Endothelial cell of umbilical vein (primary cell): ENCODE measurements at regions not wholly inside any gene's neighbourhood (a gene's known extent, or its start where the extent isn't known, plus 50 kb on each side); places are given as distances from the start of the nearest gene placed in this dataset.

Source experiments
- BruUV-seq: library from RNA; stranded (reverse); fragments of 400-500 nt; replicated peaks from 2 replicates; lab custom pipeline; 2021; lab: Mats Ljungman, UMichigan
- CTCF ChIA-PET: fragments of 300-600, 350-600 bp; sonication (Branson Sonifier 250); formaldehyde crosslinking; loops from one replicate; lab custom pipeline; 2021; ENCODE audit warnings: antibody characterized with exemption, inconsistent platforms; lab: Charles Lee
- POLR2A ChIA-PET: fragments of 300-600, 350-600 bp; sonication (Branson Sonifier 250); formaldehyde crosslinking; loops from one replicate; lab custom pipeline; 2021; ENCODE audit warnings: antibody characterized with exemption, inconsistent platforms; lab: Charles Lee
- DNase-seq: peaks from one replicate; pipeline ENCODE4 v3.0.0-alpha.2; 2011; ENCODE audit warnings: low read depth, low spot score
- FAIRE-seq: peaks from 2 replicates; lab custom pipeline; 2011; peaks lifted over from hg19 to GRCh38; lab: Jason Lieb, UNC
- H2AFZ ChIP-seq: 2 replicates; pipeline ENCODE4 v1.6.0; 2012; ENCODE audit warnings: low read depth, low read length, control low read depth, inconsistent platforms
- H3K27ac ChIP-seq: 2 replicates; pipeline ENCODE4 v1.5.1; 2011; ENCODE audit warnings: low read depth, mild to moderate bottlenecking, control low read depth, low read length, moderate library complexity; ENCODE audit not compliant: insufficient read depth
- H3K27me3 ChIP-seq, 2 experiments: 2 replicates each; pipeline versions ENCODE4 v1.6.0 to v1.6.1; 2011; ENCODE audit warnings: low read length in 2 of 2, mixed read lengths in 1 of 2; ENCODE audit not compliant: control insufficient read depth in 2 of 2, insufficient read depth in 2 of 2
- H3K36me3 ChIP-seq, 2 experiments: 2 replicates in 1 of 2; 3 replicates in 1 of 2; pipeline ENCODE4 v1.5.1; 2011; ENCODE audit warnings: low read length in 2 of 2, mild to moderate bottlenecking in 1 of 2, moderate library complexity in 1 of 2; ENCODE audit not compliant: control insufficient read depth in 2 of 2, insufficient read depth in 2 of 2; ENCODE audit errors: extremely low read depth in 1 of 2
- H3K4me1 ChIP-seq: 3 replicates; pipeline ENCODE4 v1.5.1; 2011; ENCODE audit warnings: mild to moderate bottlenecking, low read length; ENCODE audit not compliant: control insufficient read depth, insufficient read depth; ENCODE audit errors: extremely low read depth
- H3K4me2 ChIP-seq: 2 replicates; pipeline ENCODE4 v1.6.1; 2011; ENCODE audit warnings: low read length, control low read depth, mixed read lengths; ENCODE audit not compliant: insufficient read depth
- H3K4me3 ChIP-seq, 3 experiments: fragments of 200-600 bp in 1 of 3; sonication (generic), shearing (Covaris generic) in 1 of 3; replicated peaks in 1 of 3; 2 replicates each; pipeline ENCODE4 v1.5.1; 2011 to 2016; ENCODE audit warnings: control low read depth in 3 of 3, low read length in 3 of 3, mild to moderate bottlenecking in 2 of 3, inconsistent platforms in 1 of 3, low read depth in 1 of 3, moderate library complexity in 1 of 3; ENCODE audit not compliant: insufficient read depth in 1 of 3
- H3K79me2 ChIP-seq: 2 replicates; pipeline ENCODE4 v1.6.0; 2012; ENCODE audit warnings: low read length, inconsistent platforms; ENCODE audit not compliant: control insufficient read depth, insufficient read depth
- H3K9ac ChIP-seq: replicated peaks from 2 replicates; pipeline ENCODE3; 2011; ENCODE audit warnings: low read length, control low read depth; ENCODE audit not compliant: insufficient read depth; ENCODE audit errors: extremely low read depth
- H3K9me1 ChIP-seq: replicated peaks from 3 replicates; pipeline ENCODE4 v1.6.0; 2011; ENCODE audit warnings: mild to moderate bottlenecking, low read length; ENCODE audit not compliant: control insufficient read depth, insufficient read depth; ENCODE audit errors: extremely low read depth
- H3K9me3 ChIP-seq: replicated peaks from 2 replicates; pipeline ENCODE4 v1.5.1; 2012; ENCODE audit warnings: low read length, inconsistent platforms; ENCODE audit not compliant: control insufficient read depth, insufficient read depth
- H4K20me1 ChIP-seq: replicated peaks from 2 replicates; pipeline ENCODE3; 2011; ENCODE audit warnings: mild to moderate bottlenecking, low read length; ENCODE audit not compliant: control insufficient read depth, insufficient read depth; ENCODE audit errors: extremely low read depth
- CTCF ChIP-seq, 2 donors: IDR thresholded peaks; 1 replicate in 1 of 2; 2 replicates in 1 of 2; pipeline ENCODE4 v1.5.1; 2011; ENCODE audit warnings: low read length in 2 of 2, mild to moderate bottlenecking in 2 of 2, moderate library complexity in 2 of 2, control low read depth in 1 of 2, inconsistent platforms in 1 of 2, low read depth in 1 of 2; ENCODE audit not compliant: insufficient read depth in 1 of 2; ENCODE audit errors: extremely low read depth in 1 of 2
- EZH2 ChIP-seq: IDR thresholded peaks from 2 replicates; pipeline ENCODE4 v1.6.1; 2012; ENCODE audit warnings: borderline replicate concordance, low read depth, mild to moderate bottlenecking, moderate library complexity, low read length, inconsistent platforms; ENCODE audit not compliant: severe bottlenecking
- FOS ChIP-seq: IDR thresholded peaks from 2 replicates; pipeline ENCODE4 v1.6.1; 2011; ENCODE audit warnings: mild to moderate bottlenecking, low read length, moderate library complexity, borderline replicate concordance; ENCODE audit not compliant: insufficient read depth
- GATA2 ChIP-seq: IDR thresholded peaks from 2 replicates; pipeline ENCODE4 v1.7.0; 2011; ENCODE audit warnings: low read depth, mild to moderate bottlenecking, moderate library complexity, mixed read lengths, low read length; ENCODE audit not compliant: insufficient read length, insufficient read depth
- JUN ChIP-seq: IDR thresholded peaks from 2 replicates; pipeline ENCODE4 v1.6.1; 2011; ENCODE audit warnings: borderline replicate concordance, low read depth; ENCODE audit not compliant: insufficient read length, insufficient read depth
- MAX ChIP-seq: IDR thresholded peaks from 2 replicates; pipeline ENCODE4 v1.6.1; 2011; ENCODE audit not compliant: insufficient read depth, insufficient read length
- MYC ChIP-seq: IDR thresholded peaks from one replicate; pipeline ENCODE4 v1.6.1; 2011; ENCODE audit warnings: mild to moderate bottlenecking, low read depth, low read length
- POLR2A ChIP-seq: IDR thresholded peaks from 2 replicates; pipeline ENCODE4 v1.6.1; 2012; ENCODE audit warnings: low read depth, mild to moderate bottlenecking, control low read depth, low read length
- POLR2AphosphoS5 ChIP-seq: IDR thresholded peaks from 2 replicates; pipeline ENCODE4 v1.6.1; 2012; ENCODE audit warnings: low read depth, mild to moderate bottlenecking, control low read depth, low read length, moderate library complexity; ENCODE audit not compliant: insufficient read depth
- dilution Hi-C: fragments of 300-500 bp; cut with MboI; formaldehyde crosslinking; loops from one replicate; pipeline ENCODE4 v1.15.0; 2019; ENCODE audit warnings: low sequenced_read_pairs; ENCODE audit not compliant: extremely low pct_ligation_motif_present
- intact Hi-C: fragments of 100-400 bp; cut with micrococcal nuclease; formaldehyde crosslinking; loops from one replicate; pipeline ENCODE4 v1.10.0; 2022

- Histone ChIP-seq H3K27ac (peak overlapping the region; percentile 53), H3K9me1 (no peaks in the 10 kb centered on the region), H3K9ac (peak overlapping the region; percentile 16), H3K36me3 (no peaks in the 10 kb centered on the region), H3K4me1 (peaks cover 17% of the 10 kb centered on the region), H2AFZ (no peak overlapping the region), H3K9me3 (no peaks in the 10 kb centered on the region), H3K27me3 (no peaks in the 10 kb centered on the region), H3K4me3 (no peak overlapping the region), H3K79me2 (no peaks in the 10 kb centered on the region), H4K20me1 (no peaks in the 10 kb centered on the region), H3K4me2 (peak overlapping the region; percentile 51)
- TF ChIP-seq MYC (no peak), CTCF (IDR thresholded peaks at IDR 0.05; ENCODE audit: extremely low read depth in 1 of 2, insufficient read depth in 1 of 2, low read depth in 1 of 2, low read length in 2 of 2) (no peak), MAX (no peak), JUN (peak; percentile 81), GATA2 (no peak), POLR2A (no peak), POLR2AphosphoS5 (no peak), FOS (peak; percentile 82), EZH2 (no peak)
- FAIRE-seq (peak; percentile 71), DNase-seq (peak; percentile 80)
- TSS peak; percentile 67 for BruUV-seq
- POLR2A ChIA-PET = no interaction called here
- intact Hi-C loops = loop anchor here (1.0 to 2.0 kb wide), 3 partner anchors 8 to 253 kb away; no protein-coding TSS in a partner anchor
- dilution Hi-C loops = no loop called here
- CTCF ChIA-PET = interaction anchor here (0.6 to 2.9 kb wide), 5 partner anchors 13 to 349 kb away, joined by 3 to 8 read pairs (median 3); no protein-coding TSS in a partner anchor
These were observed 58.7 kb upstream of the PRR16 start for GRCh38 chr5:120405286-120405864.
